CD14-positive monocyte (primary cell): ENCODE measurements at regions not wholly inside any gene's neighbourhood (a gene's known extent, or its start where the extent isn't known, plus 50 kb on each side); places are given as distances from the start of the nearest gene placed in this dataset.

Experiments used
- DNase-seq, 3 donors: peaks; one replicate each; pipeline ENCODE4 v3.0.0-alpha.2; 2011 to 2022
- H2AFZ ChIP-seq: 2 replicates; pipeline ENCODE4 v1.6.0; 2012; ENCODE audit warnings: mild to moderate bottlenecking, low read depth, low read length, inconsistent platforms; ENCODE audit not compliant: insufficient read depth, poor library complexity, severe bottlenecking
- H3K27ac ChIP-seq, 2 donors: 1 replicate in 1 of 2; 2 replicates in 1 of 2; pipeline ENCODE4 v1.5.1; 2012 to 2013; ENCODE audit warnings: low read length in 2 of 2, control low read depth in 1 of 2, inconsistent platforms in 1 of 2, low read depth in 1 of 2, mild to moderate bottlenecking in 1 of 2
- H3K27me3 ChIP-seq, 2 donors: one replicate each; pipeline versions ENCODE4 v1.6.0 to v1.6.1; 2011 to 2013; ENCODE audit warnings: low read length in 2 of 2; ENCODE audit not compliant: control insufficient read depth in 2 of 2, insufficient read depth in 2 of 2
- H3K36me3 ChIP-seq, 2 donors: replicated peaks in 1 of 2; 1 replicate in 1 of 2; 2 replicates in 1 of 2; pipeline versions ENCODE4 v1.5.1 to v1.6.1; 2012 to 2013; ENCODE audit warnings: low read length in 2 of 2, control low read depth in 1 of 2, inconsistent platforms in 1 of 2, mild to moderate bottlenecking in 1 of 2; ENCODE audit not compliant: insufficient read depth in 2 of 2, control insufficient read depth in 1 of 2
- H3K4me1 ChIP-seq, 2 donors: 1 replicate in 1 of 2; 2 replicates in 1 of 2; pipeline versions ENCODE4 v1.5.1 to v1.6.1; 2012 to 2013; ENCODE audit warnings: low read length in 2 of 2, control low read depth in 1 of 2, inconsistent platforms in 1 of 2, mild to moderate bottlenecking in 1 of 2, moderate library complexity in 1 of 2; ENCODE audit not compliant: insufficient read depth in 2 of 2, control insufficient read depth in 1 of 2
- H3K4me2 ChIP-seq: replicated peaks from 2 replicates; pipeline ENCODE3; 2012; ENCODE audit warnings: low read length, moderate library complexity, mild to moderate bottlenecking; ENCODE audit not compliant: poor library complexity, severe bottlenecking; ENCODE audit errors: extremely low read depth
- H3K4me3 ChIP-seq, 3 experiments: fragments of 200-600 bp in 1 of 3; sonication (generic) in 1 of 3; replicated peaks in 1 of 3; 1 replicate in 2 of 3; 2 replicates in 1 of 3; pipeline ENCODE4 v1.5.1; 2011 to 2013; ENCODE audit warnings: low read length in 3 of 3, mild to moderate bottlenecking in 3 of 3, control low read depth in 2 of 3, low read depth in 2 of 3, inconsistent platforms in 1 of 3, moderate library complexity in 1 of 3
- H3K79me2 ChIP-seq: 2 replicates; pipeline ENCODE4 v1.6.0; 2012; ENCODE audit warnings: mild to moderate bottlenecking, control low read depth, inconsistent platforms, low read length, moderate library complexity; ENCODE audit not compliant: insufficient read depth
- H3K9ac ChIP-seq: 2 replicates; pipeline ENCODE4 v1.6.0; 2017; ENCODE audit warnings: low read length, mild to moderate bottlenecking; ENCODE audit not compliant: insufficient read depth, poor library complexity, severe bottlenecking
- H3K9me3 ChIP-seq, 2 donors: replicated peaks in 1 of 2; 1 replicate in 1 of 2; 2 replicates in 1 of 2; pipeline versions ENCODE4 v1.5.1 to v1.6.1; 2012 to 2013; ENCODE audit warnings: low read length in 2 of 2, control low read depth in 1 of 2; ENCODE audit not compliant: control insufficient read depth in 1 of 2, insufficient read depth in 1 of 2
- H4K20me1 ChIP-seq: 2 replicates; pipeline ENCODE4 v1.6.0; 2012; ENCODE audit warnings: mild to moderate bottlenecking, low read length, control low read depth, moderate library complexity; ENCODE audit not compliant: insufficient read depth
- H3K27ac Mint-ChIP-seq, 7 donors: one replicate each; pipeline ENCODE4 v1.8.0; 2020; ENCODE audit warnings: mild to moderate bottlenecking in 7 of 7, mixed read lengths in 7 of 7, moderate library complexity in 6 of 7, inconsistent platforms in 2 of 7
- H3K27me3 Mint-ChIP-seq, 3 donors: one replicate each; pipeline ENCODE4 v1.8.0; 2021 to 2022; ENCODE audit warnings: low read depth in 3 of 3, mild to moderate bottlenecking in 3 of 3, mixed read lengths in 3 of 3, moderate library complexity in 3 of 3, inconsistent platforms in 1 of 3
- H3K36me3 Mint-ChIP-seq, 2 donors: one replicate each; pipeline ENCODE4 v1.8.0; 2020; ENCODE audit warnings: mixed read lengths in 2 of 2, inconsistent platforms in 1 of 2, mild to moderate bottlenecking in 1 of 2
- H3K4me1 Mint-ChIP-seq: one replicate; pipeline ENCODE4 v1.8.0; 2020; ENCODE audit warnings: mild to moderate bottlenecking, mixed read lengths
- H3K4me3 Mint-ChIP-seq, 2 donors: one replicate each; pipeline ENCODE4 v1.8.0; 2020; ENCODE audit warnings: mild to moderate bottlenecking in 2 of 2, mixed read lengths in 2 of 2, moderate library complexity in 1 of 2
- H3K9me3 Mint-ChIP-seq, 7 donors: one replicate each; pipeline ENCODE4 v1.8.0; 2020 to 2022; ENCODE audit warnings: mixed read lengths in 7 of 7, mild to moderate bottlenecking in 6 of 7, moderate library complexity in 6 of 7, inconsistent platforms in 2 of 7
- CTCF ChIP-seq: fragments of 200-600 bp; IDR thresholded peaks from one replicate; pipeline ENCODE4 v1.8.0; 2022; ENCODE audit warnings: antibody characterized with exemption, mild to moderate bottlenecking
- WGBS: methylation state at CpG from one replicate; pipeline ENCODE4 v1.1.5; 2013; ENCODE audit warnings: missing lambda C conversion rate; ENCODE audit not compliant: insufficient coverage; 5-methylcytosine and 5-hydroxymethylcytosine counted together
- intact Hi-C, 2 donors: fragments of 100-400 bp; cut with micrococcal nuclease; formaldehyde crosslinking; loops; one replicate each; pipeline versions ENCODE4 v1.15.0 to v1.15.1; 2023

- peaks cover 0 to 2% (median 2%) of the 10 kb centered on the region in 3 donors for H3K27me3 Mint-ChIP-seq
- intact Hi-C loops: no loop called here
- no peak for TF ChIP-seq CTCF
These were observed 226.1 kb upstream of the TOX3 start for GRCh38 chr16:52773026-52773425.

GRCh38 chr16:52770828-52771227 lies 223.9 kb upstream of the TOX3 start:
- Histone ChIP-seq H3K4me1 (no peaks in the 10 kb centered on the region), H2AFZ (no peak overlapping the region), H3K9me3 (no peaks in the 10 kb centered on the region), H4K20me1 (no peaks in the 10 kb centered on the region), H3K4me3 (no peak overlapping the region), H3K27ac (no peak overlapping the region), H3K4me2 (no peak overlapping the region), H3K36me3 (no peaks in the 10 kb centered on the region), H3K79me2 (no peaks in the 10 kb centered on the region), H3K27me3 (no peaks in the 10 kb centered on the region), H3K9ac (no peak overlapping the region)
- TF ChIP-seq CTCF: no peak
- no peak for DNase-seq
- Mint-ChIP-seq H3K9me3 (peaks cover 0 to 5% (median 0%) of the 10 kb centered on the region in 7 donors), H3K36me3 (no peaks in the 10 kb centered on the region), H3K27me3 (peaks cover 2 to 5% (median 3%) of the 10 kb centered on the region in 3 donors), H3K4me3 (no peak overlapping the region), H3K27ac (no peak overlapping the region), H3K4me1 (no peaks in the 10 kb centered on the region)
- 86% methylated on average over 1 of the region's 4 CpGs for WGBS
- intact Hi-C loops: no loop called here

More at GRCh38 chr16:52773026-52773425, 226.1 kb upstream of the TOX3 start:
- Histone ChIP-seq H3K4me1 (no peaks in the 10 kb centered on the region), H3K9me3 (no peaks in the 10 kb centered on the region), H3K27me3 (no peaks in the 10 kb centered on the region), H3K9ac (no peak overlapping the region), H3K4me3 (no peak overlapping the region), H3K36me3 (no peaks in the 10 kb centered on the region), H3K4me2 (no peak overlapping the region), H4K20me1 (no peaks in the 10 kb centered on the region), H3K79me2 (no peaks in the 10 kb centered on the region), H3K27ac (no peak overlapping the region), H2AFZ (no peak overlapping the region)
- no peak for DNase-seq
- Mint-ChIP-seq H3K9me3 (peaks cover 0 to 5% (median 2%) of the 10 kb centered on the region in 7 donors), H3K27ac (no peak overlapping the region), H3K4me3 (no peak overlapping the region), H3K36me3 (no peaks in the 10 kb centered on the region), H3K4me1 (no peaks in the 10 kb centered on the region)
- WGBS: no CpG with 5 or more reads among the region's 1 CpG
